GM19452 (cell line): ENCODE measurements at regions not wholly inside any gene's neighbourhood (a gene's known extent, or its start where the extent isn't known, plus 50 kb on each side); places are given as distances from the start of the nearest gene placed in this dataset.
"Not testable (repeated sequence)": the region's sequence is repeated elsewhere in the genome, so short reads cannot be mapped to it uniquely, and the experiment has no call there.

Experiments
- ATAC-seq: cut with Tn5 transposase; IDR thresholded peaks from one replicate; pipeline ENCODE4 v1.9.1; 2021; ENCODE audit not compliant: unreplicated experiment

GRCh38 chr21:27771938-27772483 is 805.1 kb upstream of the ADAMTS5 start:
- ATAC-seq: no peak

- no peak for ATAC-seq
These were observed 802.9 kb upstream of the ADAMTS5 start for GRCh38 chr21:27769763-27770162.

GRCh38 chr21:27768046-27768637 is 801.3 kb upstream of the ADAMTS5 start:
- not testable (repeated sequence) for ATAC-seq

- no peak for ATAC-seq
These were observed 797.2 kb upstream of the ADAMTS5 start for GRCh38 chr21:27764056-27764455.

GRCh38 chr21:27761623-27762022 is 794.7 kb upstream of the ADAMTS5 start:
- ATAC-seq: no peak

GRCh38 chr21:27759820-27760219 is 792.9 kb upstream of the ADAMTS5 start:
- no peak for ATAC-seq

GRCh38 chr21:27759091-27759659 is 792.3 kb upstream of the ADAMTS5 start:
- ATAC-seq: no peak

GRCh38 chr21:27756191-27756590 is 789.3 kb upstream of the ADAMTS5 start:
- no peak for ATAC-seq

- ATAC-seq: no peak
These were observed 777.2 kb upstream of the ADAMTS5 start for GRCh38 chr21:27743971-27744564.

- no peak for ATAC-seq
These were observed 774.8 kb upstream of the ADAMTS5 start for GRCh38 chr21:27741736-27742135.

GRCh38 chr21:27740084-27740483 is 773.2 kb upstream of the ADAMTS5 start:
- ATAC-seq: no peak

GRCh38 chr21:27739187-27739586 is 772.3 kb upstream of the ADAMTS5 start:
- ATAC-seq: no peak

- no peak for ATAC-seq
These were observed 768.8 kb upstream of the ADAMTS5 start for GRCh38 chr21:27735699-27736098.

GRCh38 chr21:27734146-27734545 is 767.3 kb upstream of the ADAMTS5 start:
- no peak for ATAC-seq

GRCh38 chr21:27725916-27726315 is 759.0 kb upstream of the ADAMTS5 start:
- no peak for ATAC-seq

- ATAC-seq: no peak
These were observed 755.2 kb upstream of the ADAMTS5 start for GRCh38 chr21:27722095-27722494.

GRCh38 chr21:27721675-27722074 is 754.8 kb upstream of the ADAMTS5 start:
- ATAC-seq: no peak

GRCh38 chr21:27719226-27719625 is 752.3 kb upstream of the ADAMTS5 start:
- ATAC-seq: no peak

- no peak for ATAC-seq
These were observed 748.2 kb upstream of the ADAMTS5 start for GRCh38 chr21:27715131-27715530.

GRCh38 chr21:27713154-27714109 is 746.5 kb upstream of the ADAMTS5 start:
- ATAC-seq: no peak

- no peak for ATAC-seq
These were observed 737.8 kb upstream of the ADAMTS5 start for GRCh38 chr21:27704567-27705166.
